PC-9 (cell line): ENCODE measurements at regions not wholly inside any gene's neighbourhood (a gene's known extent, or its start where the extent isn't known, plus 50 kb on each side); places are given as distances from the start of the nearest gene placed in this dataset.

Experiments
- CTCF ChIP-seq: fragments of 200-600 bp; sonication (generic); conservative IDR thresholded peaks from 2 replicates; pipeline ENCODE4 v1.6.1; 2017; ENCODE audit warnings: mixed run types, antibody characterized with exemption, mild to moderate bottlenecking, moderate library complexity
- EZH2 ChIP-seq: fragments of 200-600 bp; sonication (generic); IDR thresholded peaks from 2 replicates; pipeline ENCODE4 v1.8.0; 2017; ENCODE audit warnings: antibody characterized with exemption, low read depth

- TF ChIP-seq CTCF, result no peak
- no peak for TF ChIP-seq EZH2
These were observed 56.1 kb upstream of the PMFBP1 start for GRCh38 chr16:72228014-72228413.
